PFSK-1 (cell line): ENCODE measurements at regions not wholly inside any gene's neighbourhood (a gene's known extent, or its start where the extent isn't known, plus 50 kb on each side); places are given as distances from the start of the nearest gene placed in this dataset.
A peak's percentile ranks its signal among the peaks of the same experiment; 100 is the strongest.

Experiments
- FOXP2 ChIP-seq: optimal IDR thresholded peaks from 2 replicates; pipeline ENCODE3; 2011; ENCODE audit warnings: borderline replicate concordance, control low read depth, inconsistent platforms; ENCODE audit not compliant: insufficient read depth; ENCODE audit errors: extremely low read length, extremely low read depth
- POLR2AphosphoS5 ChIP-seq: IDR thresholded peaks from 2 replicates; pipeline ENCODE4 v1.6.1; 2012; ENCODE audit warnings: low read depth, mild to moderate bottlenecking, control low read depth, low read length, moderate library complexity
- SIN3A ChIP-seq: IDR thresholded peaks from 2 replicates; pipeline ENCODE4 v1.6.1; 2012; ENCODE audit warnings: mild to moderate bottlenecking, low read length, moderate library complexity, borderline replicate concordance; ENCODE audit not compliant: insufficient read depth
- TAF1 ChIP-seq: IDR thresholded peaks from 2 replicates; pipeline ENCODE4 v1.6.1; 2012; ENCODE audit warnings: low read length, control low read depth, borderline replicate concordance; ENCODE audit not compliant: insufficient read depth
- TF ChIP-seq, protein P1 (sequence below), 2 experiments: IDR thresholded peaks; 2 replicates each; pipeline versions ENCODE4 v1.6.1 to v1.8.0; 2011 to 2012; ENCODE audit warnings: low read depth in 2 of 2, low read length in 2 of 2, control low read depth in 1 of 2, inconsistent platforms in 1 of 2, mild to moderate bottlenecking in 1 of 2, moderate library complexity in 1 of 2; ENCODE audit not compliant: insufficient read depth in 1 of 2

DNA sequence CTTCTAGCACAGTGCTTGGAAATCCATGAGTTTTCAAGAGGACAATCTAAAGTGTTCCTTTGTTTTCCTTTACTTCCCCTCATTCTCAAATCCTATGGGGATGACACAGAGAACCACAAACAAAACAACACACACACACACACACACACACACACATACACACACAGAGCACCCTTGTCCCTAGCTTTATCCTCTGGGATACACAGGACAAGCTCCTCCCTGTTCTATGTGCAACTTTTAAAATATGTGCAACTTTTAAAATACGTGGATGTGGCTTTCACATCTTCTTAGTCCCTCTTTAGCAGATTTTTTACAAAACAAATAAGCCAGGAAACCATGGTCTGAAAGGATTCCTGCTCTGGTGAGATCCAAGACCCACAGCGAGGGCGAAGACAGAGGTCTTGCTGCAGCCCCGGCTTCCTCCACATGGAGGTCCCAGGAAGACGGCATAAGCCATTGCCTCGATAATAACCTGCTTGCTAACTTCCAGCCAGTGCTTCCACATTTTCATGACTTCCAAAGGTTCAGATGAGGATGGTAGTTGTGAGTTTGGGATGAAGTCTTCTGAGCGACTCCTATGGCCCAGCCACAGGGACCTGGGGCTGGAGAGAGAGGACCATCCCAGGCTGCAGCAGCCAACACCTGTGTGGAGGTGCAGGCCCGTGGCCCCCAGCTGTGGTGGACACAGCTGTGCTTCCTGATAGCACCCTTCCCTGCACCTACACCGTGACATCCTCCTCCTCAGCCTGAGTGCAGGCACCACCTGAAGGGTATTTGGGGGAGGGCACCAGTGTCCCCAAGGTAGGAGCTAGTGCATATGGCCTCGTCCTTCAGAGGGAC, 62.8 kb upstream of the CD93 start:
- TF ChIP-seq TAF1: no peak
- TF ChIP-seq, protein P1, sequence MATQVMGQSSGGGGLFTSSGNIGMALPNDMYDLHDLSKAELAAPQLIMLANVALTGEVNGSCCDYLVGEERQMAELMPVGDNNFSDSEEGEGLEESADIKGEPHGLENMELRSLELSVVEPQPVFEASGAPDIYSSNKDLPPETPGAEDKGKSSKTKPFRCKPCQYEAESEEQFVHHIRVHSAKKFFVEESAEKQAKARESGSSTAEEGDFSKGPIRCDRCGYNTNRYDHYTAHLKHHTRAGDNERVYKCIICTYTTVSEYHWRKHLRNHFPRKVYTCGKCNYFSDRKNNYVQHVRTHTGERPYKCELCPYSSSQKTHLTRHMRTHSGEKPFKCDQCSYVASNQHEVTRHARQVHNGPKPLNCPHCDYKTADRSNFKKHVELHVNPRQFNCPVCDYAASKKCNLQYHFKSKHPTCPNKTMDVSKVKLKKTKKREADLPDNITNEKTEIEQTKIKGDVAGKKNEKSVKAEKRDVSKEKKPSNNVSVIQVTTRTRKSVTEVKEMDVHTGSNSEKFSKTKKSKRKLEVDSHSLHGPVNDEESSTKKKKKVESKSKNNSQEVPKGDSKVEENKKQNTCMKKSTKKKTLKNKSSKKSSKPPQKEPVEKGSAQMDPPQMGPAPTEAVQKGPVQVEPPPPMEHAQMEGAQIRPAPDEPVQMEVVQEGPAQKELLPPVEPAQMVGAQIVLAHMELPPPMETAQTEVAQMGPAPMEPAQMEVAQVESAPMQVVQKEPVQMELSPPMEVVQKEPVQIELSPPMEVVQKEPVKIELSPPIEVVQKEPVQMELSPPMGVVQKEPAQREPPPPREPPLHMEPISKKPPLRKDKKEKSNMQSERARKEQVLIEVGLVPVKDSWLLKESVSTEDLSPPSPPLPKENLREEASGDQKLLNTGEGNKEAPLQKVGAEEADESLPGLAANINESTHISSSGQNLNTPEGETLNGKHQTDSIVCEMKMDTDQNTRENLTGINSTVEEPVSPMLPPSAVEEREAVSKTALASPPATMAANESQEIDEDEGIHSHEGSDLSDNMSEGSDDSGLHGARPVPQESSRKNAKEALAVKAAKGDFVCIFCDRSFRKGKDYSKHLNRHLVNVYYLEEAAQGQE (IDR thresholded peaks at IDR 0.05; ENCODE audit: insufficient read depth in 1 of 2, low read depth in 2 of 2, low read length in 2 of 2): no peak
- no peak for TF ChIP-seq FOXP2
- TF ChIP-seq POLR2AphosphoS5: no peak
- no peak for TF ChIP-seq SIN3A

DNA sequence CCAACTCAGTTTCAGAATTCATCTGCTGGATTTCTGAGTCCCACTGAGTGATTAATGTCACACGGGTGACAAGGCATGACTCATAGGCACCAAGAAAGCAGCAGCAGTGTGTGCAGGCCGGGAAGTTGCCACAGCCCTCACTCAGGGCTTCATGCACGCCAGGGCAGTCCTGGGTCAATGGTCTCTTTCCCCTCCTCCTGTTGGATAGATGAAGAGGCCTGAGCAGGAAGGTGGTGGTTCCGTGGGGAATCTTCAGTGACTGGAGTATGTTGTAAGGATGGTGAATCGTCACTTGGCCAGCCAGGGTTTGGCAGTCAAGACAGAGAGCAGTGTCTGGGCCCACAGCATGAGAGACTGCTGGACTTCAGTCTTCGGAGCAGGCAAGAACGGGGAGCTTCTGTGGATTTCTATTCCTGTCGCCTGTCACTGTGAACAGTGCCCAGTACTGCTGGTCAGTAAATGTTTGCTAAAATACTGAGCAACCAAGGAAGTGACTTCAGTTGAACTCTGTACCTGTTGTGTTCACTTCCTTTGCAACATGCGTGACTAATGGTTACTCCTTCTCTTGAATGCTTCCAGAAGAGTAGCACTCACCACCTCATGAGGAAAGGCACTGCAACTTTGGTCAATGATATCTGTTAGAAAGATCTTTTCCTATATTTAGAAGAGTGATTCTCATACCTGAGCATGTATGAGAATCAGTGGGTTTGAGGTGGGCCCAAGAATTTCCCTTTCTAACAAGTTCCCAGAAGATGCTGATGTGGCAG, 62.0 kb upstream of the CD93 start:
- TF ChIP-seq, protein P1 (IDR thresholded peaks at IDR 0.05; ENCODE audit: insufficient read depth in 1 of 2, low read depth in 2 of 2, low read length in 2 of 2): 0 out of 4 replicates have a peak, but pooled peaks of 1 of the 2 experiments have one; percentile 8
- TF ChIP-seq FOXP2 (peak; percentile 41), TAF1 (no peak)

DNA sequence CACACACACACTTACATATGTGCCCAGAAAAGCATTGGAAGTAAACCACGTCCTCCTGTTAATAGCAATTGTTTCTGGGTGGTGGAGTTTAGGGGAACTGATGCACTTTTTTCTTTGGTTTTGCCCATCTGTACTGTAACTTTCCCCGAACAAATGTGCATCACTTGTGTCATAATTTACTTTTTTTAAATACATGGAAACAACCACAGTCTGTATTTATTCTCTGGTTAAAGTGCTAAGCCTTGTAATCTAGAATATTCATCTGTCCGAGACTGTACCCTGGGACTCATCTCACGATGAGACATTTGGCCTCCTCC, 61.5 kb upstream of the CD93 start:
- no peak for TF ChIP-seq SIN3A
- no peak for TF ChIP-seq POLR2AphosphoS5
- no peak for TF ChIP-seq TAF1
- TF ChIP-seq FOXP2: no peak
- TF ChIP-seq, protein P1 (IDR thresholded peaks at IDR 0.05; ENCODE audit: insufficient read depth in 1 of 2, low read depth in 2 of 2, low read length in 2 of 2): no peak

DNA sequence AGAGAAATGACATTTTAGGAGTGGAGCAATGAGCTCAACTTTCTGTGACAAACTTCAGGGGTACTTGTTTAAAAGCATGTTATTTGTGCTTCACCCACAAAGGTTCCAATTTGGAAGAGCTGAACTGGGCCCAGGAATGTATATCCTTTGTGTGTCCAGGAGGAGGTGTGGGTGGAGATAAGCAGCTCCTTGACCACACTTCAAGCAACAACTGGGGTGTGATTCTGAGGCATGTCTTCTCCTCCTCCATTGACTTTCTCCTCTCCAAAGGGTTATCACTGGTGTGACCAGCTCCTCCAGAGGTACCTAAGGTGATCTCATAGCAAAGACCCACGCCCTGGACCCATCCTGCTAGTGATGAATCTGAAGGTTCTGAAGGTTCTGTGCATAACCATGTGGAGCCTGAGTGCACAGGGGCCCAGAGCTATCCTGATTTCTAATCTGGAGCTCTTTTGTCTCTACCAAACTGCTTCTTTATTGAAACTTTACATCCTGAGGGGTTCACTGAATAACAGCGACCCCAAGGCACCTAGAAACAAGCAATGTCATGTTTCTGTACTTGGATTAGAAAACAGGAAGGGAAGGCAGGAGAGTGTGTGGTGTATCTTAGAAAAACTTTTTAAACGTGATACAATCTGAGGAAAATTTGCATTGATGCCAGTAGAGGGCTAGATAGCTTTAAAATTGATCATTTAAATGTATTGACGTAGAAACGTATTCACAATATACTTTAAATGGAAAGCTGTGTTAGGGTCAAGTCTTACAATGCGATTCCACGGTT, 60.9 kb upstream of the CD93 start:
- TF ChIP-seq FOXP2 (no peak), SIN3A (no peak)
- TF ChIP-seq, protein P1 (IDR thresholded peaks at IDR 0.05; ENCODE audit: insufficient read depth in 1 of 2, low read depth in 2 of 2, low read length in 2 of 2): no peak
